ENCODE measurements at regions not wholly inside any gene's neighbourhood (a gene's known extent, or its start where the extent isn't known, plus 50 kb on each side); places are given as distances from the start of the nearest gene placed in this dataset.

DNA sequence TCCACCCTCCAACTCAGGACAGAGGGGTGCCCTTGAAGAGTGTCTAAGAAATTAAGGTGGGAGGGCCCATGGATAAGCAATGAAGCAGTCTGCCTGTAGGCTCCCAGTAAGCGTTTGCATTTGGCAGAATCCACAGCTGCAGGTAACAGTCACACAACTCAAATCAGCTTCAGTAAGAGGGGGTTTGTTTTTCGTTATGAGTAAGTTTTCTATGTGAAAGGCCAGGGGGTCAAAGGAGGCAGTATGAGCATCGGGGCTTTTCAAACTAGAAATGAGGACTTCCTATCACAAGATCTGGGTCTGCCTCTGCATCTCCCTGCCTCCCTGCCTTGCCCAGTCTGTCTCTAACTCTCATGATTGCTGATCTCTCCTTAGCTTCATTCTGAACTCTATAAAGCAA is 128.1 kb upstream of the CCL2 start:
- no peak for ATAC-seq
- H3K27me3 ChIP-seq = peaks cover 0 to 26% (median 5%) of the 10 kb centered on the region in 9 donors
- no peak overlapping the region for H3K4me3 ChIP-seq
- WGBS, 4 donors = 60 to 80% (median 63%) methylated on average over 3 of the region's 3 CpGs
- H3K27ac ChIP-seq = no peak overlapping the region
- no peaks in the 10 kb centered on the region for H3K36me3 ChIP-seq
- intact Hi-C loops (cut with DNase I) = no loop called here
- peaks cover 0 to 11% (median 0%) of the 10 kb centered on the region in 12 donors for H3K4me1 ChIP-seq
- no peaks in the 10 kb centered on the region for H3K9me3 ChIP-seq
- TF ChIP-seq, protein P1, sequence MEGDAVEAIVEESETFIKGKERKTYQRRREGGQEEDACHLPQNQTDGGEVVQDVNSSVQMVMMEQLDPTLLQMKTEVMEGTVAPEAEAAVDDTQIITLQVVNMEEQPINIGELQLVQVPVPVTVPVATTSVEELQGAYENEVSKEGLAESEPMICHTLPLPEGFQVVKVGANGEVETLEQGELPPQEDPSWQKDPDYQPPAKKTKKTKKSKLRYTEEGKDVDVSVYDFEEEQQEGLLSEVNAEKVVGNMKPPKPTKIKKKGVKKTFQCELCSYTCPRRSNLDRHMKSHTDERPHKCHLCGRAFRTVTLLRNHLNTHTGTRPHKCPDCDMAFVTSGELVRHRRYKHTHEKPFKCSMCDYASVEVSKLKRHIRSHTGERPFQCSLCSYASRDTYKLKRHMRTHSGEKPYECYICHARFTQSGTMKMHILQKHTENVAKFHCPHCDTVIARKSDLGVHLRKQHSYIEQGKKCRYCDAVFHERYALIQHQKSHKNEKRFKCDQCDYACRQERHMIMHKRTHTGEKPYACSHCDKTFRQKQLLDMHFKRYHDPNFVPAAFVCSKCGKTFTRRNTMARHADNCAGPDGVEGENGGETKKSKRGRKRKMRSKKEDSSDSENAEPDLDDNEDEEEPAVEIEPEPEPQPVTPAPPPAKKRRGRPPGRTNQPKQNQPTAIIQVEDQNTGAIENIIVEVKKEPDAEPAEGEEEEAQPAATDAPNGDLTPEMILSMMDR (IDR thresholded peaks at IDR 0.05) = no peak
- TF ChIP-seq POLR2A (IDR thresholded peaks at IDR 0.05) = no peak
- no peak for DNase-seq

DNA sequence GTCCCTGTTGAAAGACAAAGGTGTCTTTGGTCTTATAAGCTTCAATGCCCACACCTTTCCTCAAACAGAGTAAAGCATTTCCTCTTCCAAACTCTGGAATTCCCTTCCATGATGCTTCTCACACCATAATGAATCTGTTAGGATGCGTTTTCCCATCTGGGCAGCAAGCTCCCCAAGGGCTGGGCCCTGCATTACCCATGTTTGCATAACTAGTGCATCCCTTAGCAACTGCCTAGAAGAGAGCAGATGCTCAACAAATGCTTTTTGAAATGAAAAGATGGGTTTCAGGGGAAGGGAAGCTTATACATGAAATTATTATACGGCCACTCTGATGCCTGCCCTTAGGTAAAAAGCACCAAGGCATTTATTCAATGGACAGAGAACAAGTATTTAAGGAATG is 124.5 kb upstream of the CCL2 start:
- 67 to 74% (median 70%) methylated on average over 2 of the region's 2 CpGs for WGBS, 4 donors
- Histone ChIP-seq H3K4me1 (peaks cover 0 to 11% (median 0%) of the 10 kb centered on the region in 12 donors), H3K9me3 (no peaks in the 10 kb centered on the region), H3K27ac (no peak overlapping the region), H3K36me3 (no peaks in the 10 kb centered on the region), H3K4me3 (no peak overlapping the region), H3K27me3 (peaks cover 0 to 9% (median 0%) of the 10 kb centered on the region in 9 donors)
- intact Hi-C loops (cut with DNase I) = no loop called here
- ATAC-seq (no peak), DNase-seq (no peak)
- TF ChIP-seq, protein P1 (IDR thresholded peaks at IDR 0.05) = no peak
- TF ChIP-seq POLR2A (IDR thresholded peaks at IDR 0.05) = no peak

DNA sequence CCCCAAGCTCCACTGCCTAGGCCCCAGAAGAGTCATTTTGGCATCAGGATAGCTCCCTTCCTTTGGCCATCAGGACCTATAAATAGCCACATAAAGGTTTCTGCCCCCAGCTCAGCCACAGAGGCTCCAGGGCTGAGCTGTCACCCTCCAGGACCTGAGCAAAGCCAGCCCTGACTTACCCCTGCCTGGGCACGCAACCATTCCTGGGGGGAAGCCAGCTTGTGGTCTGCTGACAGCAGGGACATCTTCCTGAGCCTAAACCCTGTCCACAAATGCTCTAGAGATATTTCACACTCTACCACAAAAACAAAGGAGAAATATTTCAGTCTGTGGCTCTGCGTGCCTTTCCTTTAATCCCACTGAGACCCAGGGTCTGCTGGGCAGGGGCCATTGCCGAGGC is 123.7 kb upstream of the CCL2 start:
- peak overlapping the region in 3 of 12 donors; percentile 5 to 69 (median 7) for H3K27ac ChIP-seq
- DNase-seq = peak; percentile 41 to 74 (median 71)

DNA sequence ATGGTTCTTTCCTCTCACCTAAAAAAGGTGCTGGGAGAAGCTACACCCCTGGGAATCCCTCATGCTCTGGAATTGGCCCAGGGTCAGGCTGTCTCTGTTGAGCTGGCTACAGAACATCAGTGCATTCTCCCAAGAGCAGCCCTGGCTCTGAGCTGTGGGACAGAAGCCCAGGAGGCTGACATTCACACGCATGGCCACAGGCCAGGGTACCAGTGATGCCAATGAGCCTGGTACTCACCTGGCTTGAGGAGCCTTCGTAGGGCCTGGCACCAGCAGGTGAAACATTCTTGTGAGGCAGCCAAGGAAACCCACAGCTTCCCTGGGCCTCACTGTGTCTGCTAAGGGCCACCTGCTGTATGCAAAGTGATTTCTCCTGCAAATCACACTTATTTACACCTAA is 121.7 kb upstream of the CCL2 start:
- ATAC-seq (peak; percentile 79 to 94 (median 91)), DNase-seq (peak; percentile 40 to 82 (median 75))
- no peak overlapping the region for H3K27ac ChIP-seq
- TF ChIP-seq POLR2A (IDR thresholded peaks at IDR 0.05) = no peak
- TF ChIP-seq, protein P1 (IDR thresholded peaks at IDR 0.05) = no peak
- no peaks in the 10 kb centered on the region for H3K9me3 ChIP-seq
- no peak overlapping the region for H3K4me3 ChIP-seq
- WGBS, 4 donors = 18 to 80% (median 36%) methylated on average over 1 to 2 of the region's 2 CpGs
- intact Hi-C loops (cut with DNase I) = no loop called here
- peaks cover 0 to 11% (median 0%) of the 10 kb centered on the region in 12 donors for H3K4me1 ChIP-seq
- H3K36me3 ChIP-seq = no peaks in the 10 kb centered on the region
- peaks cover 0 to 7% (median 0%) of the 10 kb centered on the region in 9 donors for H3K27me3 ChIP-seq

More for the DNA sequence above, 123.7 kb upstream of the CCL2 start:
- no peak overlapping the region for H3K4me3 ChIP-seq
- intact Hi-C loops (cut with DNase I) = no loop called here
- peak; percentile 87 to 94 (median 91) for ATAC-seq
- peaks cover 0 to 11% (median 0%) of the 10 kb centered on the region in 12 donors for H3K4me1 ChIP-seq
- 31 to 51% (median 46%) methylated on average over 3 of the region's 3 CpGs for WGBS, 4 donors
- H3K36me3 ChIP-seq = no peaks in the 10 kb centered on the region
- H3K9me3 ChIP-seq = no peaks in the 10 kb centered on the region
- TF ChIP-seq, protein P1 (IDR thresholded peaks at IDR 0.05) = no peak
- no peak for TF ChIP-seq POLR2A (IDR thresholded peaks at IDR 0.05)
- H3K27me3 ChIP-seq = peaks cover 0 to 8% (median 0%) of the 10 kb centered on the region in 9 donors

Data from heart left ventricle (tissue), 16 donors.